Right renal pelvis (tissue), 4 donors: ENCODE measurements at regions not wholly inside any gene's neighbourhood (a gene's known extent, or its start where the extent isn't known, plus 50 kb on each side); places are given as distances from the start of the nearest gene placed in this dataset.

Source experiments
- DNase-seq, 4 donors: peaks; one replicate each; pipeline ENCODE4 v3.0.0-alpha.2; 2013; ENCODE audit warnings: low read depth in 4 of 4, low spot score in 3 of 4, missing footprints in 1 of 4

DNA sequence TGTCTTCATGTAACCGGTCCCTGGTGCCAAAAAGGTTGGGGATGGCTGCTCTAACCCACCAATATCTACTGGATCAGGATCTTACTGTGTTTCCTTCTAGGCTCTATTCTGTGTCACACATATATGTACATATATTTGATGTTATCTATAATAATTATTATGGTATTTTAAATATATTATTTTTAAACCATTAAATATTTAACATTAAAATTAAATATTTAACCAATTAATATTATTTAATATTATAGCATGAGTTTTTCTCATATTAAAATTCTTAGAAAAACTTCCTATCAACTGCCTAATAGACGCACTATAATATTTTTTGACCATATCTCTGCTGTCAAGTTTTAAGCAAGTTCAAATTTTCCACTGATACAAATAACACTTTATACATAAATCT, 196.9 kb upstream of the PLET1 start:
- no peak for DNase-seq

DNA sequence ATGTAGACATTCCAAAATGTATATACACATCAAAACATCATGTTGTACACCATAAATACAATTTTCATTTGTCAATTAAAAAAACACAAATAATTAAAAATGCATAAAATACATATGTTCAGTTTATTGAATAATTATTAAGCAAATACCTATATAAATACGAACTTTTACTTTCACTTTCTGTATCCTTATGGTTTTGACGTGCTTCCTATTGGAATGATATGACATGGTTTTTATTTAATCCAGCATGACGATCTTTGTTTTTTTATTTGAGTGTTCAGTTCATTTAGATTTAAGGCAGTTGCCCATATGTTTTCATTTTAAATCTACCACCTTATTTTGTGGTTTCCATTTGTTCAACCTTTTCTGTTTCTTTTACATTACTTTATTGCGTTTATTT, 198.3 kb upstream of the PLET1 start:
- DNase-seq = no peak

DNA sequence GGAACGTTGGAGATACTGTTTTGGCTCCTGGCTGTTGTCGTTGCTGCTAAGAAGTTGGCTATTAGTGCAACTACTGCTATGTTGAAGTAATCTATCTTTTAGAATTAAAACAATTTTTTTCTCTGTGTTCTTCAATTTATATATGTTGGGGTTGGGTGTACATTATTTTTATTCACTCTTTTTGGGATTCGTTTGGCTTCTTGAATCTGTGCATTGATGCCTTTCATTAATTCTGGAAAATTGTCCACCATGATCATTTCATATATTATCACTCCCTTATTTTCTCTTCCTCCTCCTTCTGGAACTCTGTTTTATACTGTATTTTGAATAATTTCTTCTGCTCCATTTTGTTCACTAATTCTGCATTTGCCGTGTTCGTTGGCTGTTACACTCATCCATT, 199.5 kb upstream of the PLET1 start:
- no peak for DNase-seq

DNA sequence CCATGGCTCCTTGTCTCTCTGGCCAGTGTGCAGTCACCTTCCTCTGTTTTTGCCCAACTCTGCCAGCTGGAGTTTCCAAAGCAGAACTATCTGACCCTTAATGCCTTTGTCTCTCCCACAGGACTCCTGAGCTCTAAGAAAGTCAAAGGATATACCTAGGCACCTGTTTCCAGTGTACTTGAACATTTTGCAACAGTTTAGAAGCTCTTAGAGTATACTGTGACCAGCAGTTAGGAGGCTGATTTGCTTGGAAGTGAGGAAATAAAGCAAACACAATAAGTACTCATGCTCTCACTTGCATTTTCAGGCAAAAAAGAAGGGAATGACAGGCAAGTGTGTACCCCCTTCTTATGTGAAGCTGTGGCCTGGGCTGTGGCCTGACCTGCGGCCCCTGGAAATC, 204.3 kb upstream of the PLET1 start:
- DNase-seq = no peak

DNA sequence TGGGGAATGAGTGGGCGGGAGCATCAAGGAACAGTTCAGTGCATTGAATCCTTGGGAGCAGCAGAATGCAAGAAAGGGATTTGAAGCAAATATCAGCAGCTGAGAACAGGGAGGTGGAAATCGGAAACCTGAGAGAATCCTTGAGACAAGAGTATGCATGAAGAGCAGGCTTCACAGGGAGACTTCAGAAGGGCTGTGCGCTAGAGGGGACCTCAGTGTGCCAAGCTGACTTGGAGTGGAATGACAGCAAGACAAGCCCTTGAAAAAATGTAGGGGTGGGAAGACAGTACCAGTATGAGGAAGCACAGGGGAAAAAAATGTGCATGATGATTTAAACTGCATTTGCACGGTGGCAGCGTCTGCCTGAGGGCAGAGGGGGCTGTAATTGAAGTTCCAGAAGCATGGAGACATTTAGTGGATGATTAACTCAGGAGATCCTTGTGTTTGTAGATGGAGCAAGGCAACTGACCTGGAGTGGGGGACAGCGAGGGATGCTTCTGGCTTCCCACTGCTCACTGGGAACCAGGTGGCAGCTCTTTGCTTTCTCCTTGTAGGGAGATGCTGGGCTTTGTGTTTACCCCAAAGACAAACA, 204.9 kb upstream of the PLET1 start:
- peak in 2 of 4 donors; percentile 12 to 13 for DNase-seq

DNA sequence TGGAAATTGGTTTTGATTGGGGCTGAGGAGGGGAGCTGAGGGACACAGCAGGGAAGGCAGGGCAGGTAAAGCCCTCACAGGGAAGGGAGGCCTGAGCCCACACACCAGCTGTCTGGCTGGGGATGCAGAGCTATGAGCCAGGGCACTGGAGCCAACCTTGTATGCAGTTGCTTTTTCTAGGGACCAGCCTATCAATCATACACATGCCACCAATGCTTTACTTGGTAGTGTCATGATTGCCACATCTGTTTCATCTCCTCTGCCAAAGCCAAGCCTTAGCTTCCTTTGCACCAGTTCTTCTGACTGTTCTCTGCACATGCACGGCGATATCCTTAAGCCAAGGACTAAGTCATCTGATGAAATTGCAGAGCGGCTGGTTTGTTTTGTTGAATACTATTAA, 207.1 kb upstream of the PLET1 start:
- DNase-seq = no peak

DNA sequence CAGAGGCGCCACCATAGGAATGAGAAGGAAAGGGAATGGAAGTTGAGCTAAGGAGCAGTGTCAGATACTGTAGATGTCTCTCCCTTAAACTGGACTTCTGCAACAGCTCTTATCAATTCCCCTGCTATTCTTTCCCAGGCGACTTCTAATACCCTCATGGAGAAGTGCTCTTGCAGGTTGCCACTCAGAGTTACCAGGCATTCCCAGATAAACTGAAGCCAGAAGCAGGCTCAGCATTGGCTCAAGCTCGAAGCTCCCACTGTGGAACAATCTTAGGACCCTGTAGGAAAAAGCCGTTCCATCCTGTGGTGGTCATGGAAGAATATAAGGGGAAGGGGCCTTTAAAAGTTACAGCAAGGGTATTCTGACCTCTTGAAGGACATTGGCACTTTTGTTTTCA, 208.7 kb upstream of the PLET1 start:
- DNase-seq = no peak

DNA sequence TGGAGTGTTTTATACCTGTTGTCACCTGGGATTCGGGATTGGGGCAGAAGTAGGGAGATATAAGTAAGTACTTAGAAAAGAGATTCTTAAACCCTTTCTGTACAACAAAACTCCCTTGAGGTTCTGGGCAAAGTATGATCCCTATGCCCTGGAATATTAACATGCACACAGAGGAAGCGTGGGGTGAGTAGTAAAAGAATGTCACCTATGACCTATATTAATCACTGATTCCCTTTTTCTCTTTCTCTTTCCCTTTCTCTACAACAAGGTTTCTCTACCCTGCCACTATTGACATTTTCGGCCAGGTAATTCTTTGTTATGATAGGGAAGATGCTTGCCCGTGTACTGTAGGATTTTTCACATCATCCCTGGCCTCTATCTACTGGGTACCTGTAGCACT, 209.7 kb upstream of the PLET1 start:
- DNase-seq = no peak

DNA sequence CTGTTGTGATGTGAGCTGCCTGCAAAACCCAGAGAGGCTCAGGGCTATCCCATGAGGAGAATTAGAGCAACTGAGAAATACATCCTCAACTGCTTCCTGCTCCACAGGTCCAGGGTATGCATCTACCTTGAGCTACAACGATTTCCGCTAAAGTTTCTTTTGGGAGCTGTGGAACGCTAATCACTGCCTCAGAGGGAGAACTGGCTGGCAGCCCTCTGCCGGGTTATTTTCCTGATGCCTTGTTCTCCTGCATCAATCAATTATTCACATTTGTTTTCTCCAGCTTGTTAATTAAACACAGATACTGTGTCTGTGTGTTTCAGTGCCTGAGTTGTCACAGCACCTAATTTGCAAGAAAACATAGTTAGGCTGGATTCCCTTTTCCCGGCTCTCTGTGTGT, 211.1 kb upstream of the PLET1 start:
- DNase-seq = no peak

DNA sequence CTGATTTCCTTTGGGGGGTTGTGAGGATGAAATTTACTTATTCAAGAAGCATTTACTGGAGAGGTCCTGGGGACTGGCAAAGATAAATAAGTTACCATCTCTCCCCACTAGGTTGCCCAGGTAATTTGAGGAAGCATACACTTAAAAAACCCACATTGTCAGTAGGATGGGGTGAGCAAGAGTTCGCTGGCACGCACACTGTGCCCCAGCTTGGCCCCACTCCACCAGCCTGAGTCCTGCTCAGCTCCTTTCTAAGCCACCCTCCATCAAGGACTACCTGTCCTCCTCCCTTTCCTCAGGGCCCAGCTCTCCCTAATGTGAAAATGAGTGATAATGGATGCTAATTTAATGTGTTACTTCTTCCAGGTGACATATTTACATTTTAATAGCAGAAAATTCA, 216.5 kb upstream of the PLET1 start:
- DNase-seq = no peak

DNA sequence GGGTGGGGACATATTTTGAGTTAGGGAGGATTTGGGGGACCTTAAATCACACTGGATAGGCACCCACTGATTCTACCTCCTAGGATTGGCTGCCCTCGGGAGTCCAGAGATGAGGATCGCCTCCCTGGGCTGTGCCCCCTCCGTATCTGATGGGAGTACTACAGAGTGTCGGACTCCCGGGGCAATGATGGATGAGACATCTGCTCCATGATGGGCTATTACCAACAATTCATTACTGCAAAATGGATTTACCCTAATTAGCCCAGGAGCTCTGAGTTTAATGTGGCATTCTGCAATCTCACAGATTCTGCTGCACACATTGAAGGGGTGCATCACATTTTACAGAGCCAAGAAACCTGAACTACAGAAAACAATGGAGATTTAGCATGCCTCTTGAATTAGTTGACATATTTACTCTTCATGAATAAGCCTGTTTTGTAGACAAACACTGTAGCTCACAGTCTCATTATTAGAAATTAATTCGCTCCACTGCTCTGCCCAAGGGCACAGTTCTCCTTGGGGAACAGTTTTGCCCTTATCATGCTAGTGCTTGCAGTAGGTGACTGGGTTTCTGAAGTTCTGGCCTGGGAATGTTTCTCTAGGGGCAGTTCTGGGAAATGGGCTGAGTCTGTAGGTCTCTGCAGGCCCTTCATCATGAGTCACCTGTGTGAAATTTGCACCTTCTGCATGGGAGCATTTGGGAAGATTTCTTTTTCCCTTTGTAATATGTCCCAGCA, 217.1 kb upstream of the PLET1 start:
- DNase-seq = no peak

DNA sequence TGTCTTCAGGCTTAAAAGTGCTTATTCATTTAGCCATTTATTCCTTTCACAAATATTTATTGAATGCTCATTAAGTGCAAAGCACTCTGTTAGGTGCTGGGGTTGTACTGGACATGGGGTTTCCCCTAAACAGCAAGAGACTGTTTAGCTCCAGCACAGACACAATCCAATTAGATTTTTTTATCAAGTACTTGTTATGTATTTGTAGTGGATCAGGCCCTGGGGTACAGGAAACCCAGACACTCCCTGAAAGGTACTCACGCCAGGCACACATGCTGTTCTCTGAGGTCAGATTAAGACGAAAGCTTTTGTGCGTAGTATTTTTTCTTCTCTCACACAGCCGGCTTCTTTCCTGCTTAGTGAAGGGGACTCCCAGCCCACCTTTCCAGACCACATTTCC, 218.1 kb upstream of the PLET1 start:
- DNase-seq = no peak

DNA sequence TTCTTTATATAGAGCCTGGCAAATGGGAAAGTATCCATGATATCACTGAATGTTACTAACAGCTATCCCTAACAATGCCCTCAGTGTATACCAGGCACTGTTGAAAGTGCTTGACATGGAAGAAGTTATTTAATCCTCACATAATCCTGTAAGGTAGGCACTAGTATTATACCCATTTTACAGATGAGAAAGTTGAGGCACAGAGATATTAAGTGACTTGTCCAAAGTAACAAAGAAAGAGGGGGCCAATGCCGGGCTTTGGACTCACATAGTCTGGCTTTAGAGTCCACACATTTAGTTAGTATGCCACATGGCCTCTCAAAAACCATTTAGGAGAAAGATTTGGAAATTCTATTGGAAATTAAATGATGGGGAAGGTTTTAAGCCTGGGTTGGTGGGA, 220.8 kb upstream of the PLET1 start:
- no peak for DNase-seq

DNA sequence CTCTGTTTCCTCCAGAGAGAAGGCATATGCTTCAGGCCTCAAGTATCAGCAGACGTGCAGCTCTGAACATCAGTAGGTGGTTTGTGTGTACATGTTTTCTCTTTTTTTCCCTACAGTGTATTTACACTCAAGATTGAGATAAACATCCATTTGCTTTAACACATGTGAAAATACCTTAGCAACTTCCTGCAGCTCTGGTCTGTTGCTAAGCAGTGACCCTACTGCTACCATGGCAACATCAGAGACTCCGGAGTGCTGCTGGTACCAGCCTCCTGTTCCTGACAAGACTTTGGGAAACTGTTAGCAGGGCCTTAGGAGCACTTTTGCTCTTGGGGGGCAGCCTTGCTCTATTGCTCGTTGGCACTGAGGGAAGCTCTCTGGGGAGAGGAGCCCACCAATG, 221.2 kb upstream of the PLET1 start:
- no peak for DNase-seq

DNA sequence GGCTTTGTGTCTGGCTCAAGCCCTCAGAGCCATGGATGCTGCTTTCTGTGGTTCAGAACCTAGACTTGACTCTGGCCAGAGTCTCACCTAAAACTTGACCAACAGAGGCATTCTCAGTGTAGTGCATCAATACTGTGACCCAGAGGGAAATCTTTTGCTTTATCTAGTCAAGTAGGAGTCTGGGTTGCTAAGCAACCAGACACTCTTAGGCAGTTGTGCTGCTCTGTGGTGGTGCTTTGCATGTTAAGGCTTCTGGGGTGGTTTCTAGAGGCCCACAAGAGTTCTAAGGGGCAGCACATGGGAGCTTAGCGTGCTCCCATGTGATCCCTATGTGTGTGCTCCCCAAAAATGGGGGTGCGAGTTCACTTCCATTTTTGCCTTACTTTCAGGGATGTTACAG, 224.6 kb upstream of the PLET1 start:
- no peak for DNase-seq

DNA sequence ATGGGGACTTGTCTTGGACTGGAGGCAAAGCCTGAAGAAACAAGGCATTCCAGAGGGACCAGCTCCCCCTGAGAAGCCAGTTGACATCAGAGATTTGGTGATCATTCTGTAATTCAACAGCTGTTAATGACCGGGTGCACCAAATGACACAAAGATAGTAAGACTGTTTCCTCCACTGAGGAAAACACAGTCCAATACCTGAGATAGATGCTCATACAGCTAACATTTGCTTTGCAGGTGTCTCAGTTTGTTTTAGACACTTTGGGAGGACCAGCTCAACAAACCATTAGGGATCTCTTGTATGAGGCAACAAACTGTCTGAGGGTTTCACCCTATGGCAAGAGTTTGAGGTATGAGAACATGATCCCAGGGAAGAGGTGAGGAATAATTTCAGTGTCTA, 237.2 kb upstream of the PLET1 start:
- DNase-seq = no peak

DNA sequence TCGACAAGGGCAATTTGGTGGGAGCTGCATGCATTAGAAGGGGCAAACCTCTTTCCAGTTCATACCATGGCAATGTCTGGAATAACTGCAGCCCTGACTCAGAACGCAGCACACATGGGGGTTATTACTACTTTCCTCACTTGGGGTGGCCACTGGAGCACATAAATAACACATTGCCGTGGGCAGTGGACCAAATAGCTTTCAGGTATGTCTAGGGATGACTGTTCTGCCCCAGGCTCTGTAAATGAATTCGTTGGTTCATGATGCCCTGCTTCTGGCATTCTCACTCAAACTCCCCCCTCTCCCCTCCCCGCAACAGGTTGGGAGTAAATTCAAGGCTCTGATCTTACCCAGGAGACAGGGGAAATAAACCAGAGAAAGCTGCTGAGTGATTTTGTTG, 238.0 kb upstream of the PLET1 start:
- peak in 1 of 4 donors; percentile 23 for DNase-seq

DNA sequence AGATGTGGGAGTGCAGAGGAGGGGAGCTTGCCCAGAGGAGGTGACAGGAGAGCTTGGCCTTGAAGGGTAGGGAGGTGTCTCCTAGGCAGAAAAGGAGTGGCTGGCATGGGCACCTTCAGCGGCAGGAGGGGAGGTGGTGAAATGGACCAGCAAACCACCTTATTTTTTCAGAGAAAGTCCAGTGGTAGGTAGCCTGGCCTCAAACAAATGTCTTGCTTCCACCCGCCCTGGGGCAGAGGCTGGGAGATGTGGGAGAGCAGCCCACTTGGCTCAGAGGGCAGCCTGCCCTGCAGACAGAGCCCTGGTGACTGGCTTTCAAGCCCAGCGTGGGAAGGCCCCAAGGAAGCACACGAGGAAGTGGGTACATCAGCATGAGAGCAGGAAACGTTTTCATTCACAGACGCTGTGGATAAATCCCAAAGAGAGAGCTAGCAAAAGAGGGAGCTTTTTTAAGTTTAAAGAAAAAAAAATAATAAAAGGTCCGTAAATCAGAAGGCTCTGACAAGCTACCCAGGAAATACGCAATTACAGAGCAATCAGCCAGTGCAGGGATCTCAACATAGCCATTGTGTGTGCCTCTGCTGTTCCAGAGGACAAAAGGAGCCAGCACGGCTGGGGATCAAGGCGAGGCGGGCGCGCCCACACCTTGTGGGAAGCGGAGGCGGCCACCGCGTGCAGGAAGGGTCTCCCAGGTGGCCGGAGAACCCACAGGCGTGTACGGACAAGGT, 238.7 kb upstream of the PLET1 start:
- DNase-seq = no peak

DNA sequence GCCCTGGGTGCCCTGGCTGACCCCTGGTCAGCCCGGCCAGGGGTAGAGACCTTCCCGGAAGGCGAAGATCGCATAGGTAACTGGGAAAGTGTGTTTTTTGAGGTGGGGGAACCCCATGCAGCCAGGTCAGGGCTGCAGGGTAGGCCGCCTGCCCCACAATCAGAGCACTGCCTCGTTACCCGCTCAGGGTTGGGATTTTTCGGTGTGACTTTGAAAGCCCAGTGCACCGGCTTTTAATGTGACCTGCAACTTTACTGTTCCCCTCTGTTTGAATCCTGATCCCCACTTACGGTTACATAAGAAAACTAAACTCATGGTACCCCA, 239.2 kb upstream of the PLET1 start:
- DNase-seq = no peak

DNA sequence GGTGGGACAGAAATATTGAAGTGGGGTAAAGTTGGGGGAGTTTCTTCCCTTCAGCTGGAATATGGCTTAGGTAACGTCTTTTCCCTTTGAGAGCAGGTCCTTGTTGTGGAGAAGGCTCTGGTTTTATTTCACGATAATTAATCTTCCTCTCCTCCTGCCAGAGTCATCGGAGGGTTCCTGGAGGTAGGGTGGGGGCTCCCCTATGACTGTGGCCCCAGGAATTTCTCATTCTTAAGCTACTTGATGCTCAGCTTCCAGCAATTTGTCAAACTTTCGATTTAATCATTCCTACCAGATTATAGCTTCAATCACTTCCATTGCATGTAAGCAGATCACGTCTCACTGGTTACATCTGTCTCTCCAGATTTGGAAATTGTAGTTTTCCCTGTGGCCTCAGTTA, 242.8 kb upstream of the PLET1 start:
- no peak for DNase-seq

DNA sequence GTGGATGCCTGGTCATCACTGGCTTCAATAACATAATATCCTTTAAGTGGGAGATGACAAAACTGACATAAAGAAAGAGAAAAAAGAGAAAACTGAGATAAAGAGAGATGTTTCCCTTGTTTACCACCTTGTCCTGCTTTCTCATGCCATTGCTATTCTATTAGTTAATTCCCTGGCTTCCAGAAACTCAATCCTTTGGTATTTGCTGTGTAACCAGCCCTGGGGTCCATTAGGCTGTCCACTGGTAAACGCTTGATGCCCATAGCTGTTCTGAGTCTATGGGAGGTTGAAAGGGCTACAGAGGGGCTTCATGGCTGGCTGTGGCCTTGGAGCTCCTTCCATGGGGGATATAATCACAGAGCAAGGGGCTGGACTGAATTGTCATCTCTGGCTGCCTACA, 243.4 kb upstream of the PLET1 start:
- no peak for DNase-seq

DNA sequence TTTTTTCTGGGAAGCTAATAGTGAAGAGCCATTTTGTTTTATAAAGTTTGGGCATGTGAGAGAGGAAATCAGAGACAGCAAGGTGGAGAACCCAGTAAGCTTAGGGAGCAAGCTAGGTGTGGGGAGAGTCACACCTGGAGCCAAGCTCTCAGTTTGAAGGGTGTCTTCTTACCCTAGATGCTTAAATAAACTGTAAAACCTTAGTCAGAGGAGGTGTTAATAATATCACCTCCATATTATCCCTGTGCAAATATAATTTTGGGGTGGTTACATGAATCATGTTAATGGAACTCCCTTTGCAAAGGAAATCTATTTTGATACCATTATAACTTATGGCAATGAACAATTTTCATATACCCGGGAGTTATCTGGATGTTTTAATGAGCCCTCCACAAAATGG, 246.2 kb upstream of the PLET1 start:
- DNase-seq = no peak
